Suppressor macrophage treated with lipopolysaccharide for 4 hours (primary cell): ENCODE measurements at regions not wholly inside any gene's neighbourhood (a gene's known extent, or its start where the extent isn't known, plus 50 kb on each side); places are given as distances from the start of the nearest gene placed in this dataset.

Experiments used
- DNase-seq: peaks from one replicate; pipeline ENCODE4 v3.0.0-alpha.2; 2020

DNA sequence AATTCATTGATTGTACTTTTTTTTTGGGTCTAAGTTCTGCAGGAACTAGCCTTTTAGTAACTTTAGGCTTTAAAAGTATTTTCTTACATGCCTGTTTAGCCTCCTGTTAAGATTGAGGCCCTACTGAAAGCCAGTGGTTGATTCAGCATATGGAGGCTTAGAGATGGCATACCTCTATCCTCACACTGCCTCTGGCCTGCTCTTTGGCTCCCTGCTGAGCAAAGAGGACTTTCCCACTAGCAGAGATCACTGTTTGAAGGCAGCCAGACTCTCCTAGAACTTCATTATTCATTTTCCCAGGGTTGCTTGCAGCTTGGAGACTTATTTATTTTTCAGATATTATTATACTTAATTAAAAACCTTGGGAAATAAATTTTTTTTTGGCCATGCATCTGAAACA is 405.6 kb upstream of the MEX3C start:
- DNase-seq: no peak

GRCh38 chr18:51603551-51603950 is 406.1 kb upstream of the MEX3C start:
- DNase-seq: no peak

DNA sequence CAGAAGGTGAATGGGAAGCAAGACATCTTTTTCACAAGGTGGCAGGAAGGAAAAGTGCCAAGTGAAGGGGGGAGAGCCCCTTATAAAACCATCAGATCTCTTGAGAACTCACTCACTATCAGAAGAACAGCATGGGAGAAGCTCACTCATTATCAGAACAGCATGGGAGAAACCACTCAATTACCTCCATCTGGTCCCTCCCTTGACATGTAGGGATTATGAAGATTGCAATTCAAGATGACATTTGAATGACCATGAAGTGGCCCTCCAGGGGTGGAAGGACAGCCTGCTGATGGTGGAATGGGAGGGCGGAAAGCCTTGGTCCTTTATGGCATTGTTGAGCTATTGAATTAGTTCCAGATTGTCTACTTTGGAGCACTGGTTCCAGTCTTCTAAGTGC is 413.0 kb upstream of the MEX3C start:
- DNase-seq: no peak

- no peak for DNase-seq
These were observed 413.8 kb upstream of the MEX3C start for GRCh38 chr18:51611326-51611725.

GRCh38 chr18:51614033-51614432 is 416.6 kb upstream of the MEX3C start:
- DNase-seq: no peak

DNA sequence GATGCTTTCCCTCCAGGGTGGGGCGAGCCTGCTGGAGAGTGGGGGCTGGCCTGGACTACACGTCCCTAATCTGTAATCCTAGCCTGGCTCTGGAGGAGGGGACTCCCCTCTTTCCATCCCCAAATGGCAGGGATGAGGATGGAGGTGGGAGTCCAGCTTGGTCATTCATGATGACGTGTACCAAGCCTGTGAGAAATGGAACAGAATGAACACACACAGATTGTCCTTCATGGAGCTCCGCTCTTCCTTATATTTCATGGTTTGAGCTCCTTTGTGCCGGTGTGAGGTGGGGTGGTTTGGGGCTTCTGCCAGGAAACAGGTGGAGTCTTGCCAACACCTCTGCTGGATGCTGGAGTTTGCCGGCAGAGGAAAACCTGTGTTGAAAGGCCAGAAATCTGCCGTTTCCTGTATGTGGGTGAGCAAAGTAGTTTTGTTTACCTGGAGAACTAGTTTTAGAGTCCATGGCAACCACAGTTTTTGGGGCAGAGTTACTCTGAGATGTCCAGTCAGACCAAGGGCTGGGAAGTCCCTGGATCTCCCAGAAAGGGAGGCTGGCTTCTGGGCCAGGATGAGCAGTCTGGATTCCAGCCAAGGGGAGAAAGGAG is 417.6 kb upstream of the MEX3C start:
- no peak for DNase-seq

GRCh38 chr18:51617167-51617566 is 419.7 kb upstream of the MEX3C start:
- no peak for DNase-seq

GRCh38 chr18:51617572-51618260 is 420.2 kb upstream of the MEX3C start:
- DNase-seq: no peak

- DNase-seq: no peak
These were observed 421.8 kb upstream of the MEX3C start for GRCh38 chr18:51619283-51619682.

- peak; percentile 39 for DNase-seq
These were observed 423.8 kb upstream of the MEX3C start for GRCh38 chr18:51621113-51621863.

DNA sequence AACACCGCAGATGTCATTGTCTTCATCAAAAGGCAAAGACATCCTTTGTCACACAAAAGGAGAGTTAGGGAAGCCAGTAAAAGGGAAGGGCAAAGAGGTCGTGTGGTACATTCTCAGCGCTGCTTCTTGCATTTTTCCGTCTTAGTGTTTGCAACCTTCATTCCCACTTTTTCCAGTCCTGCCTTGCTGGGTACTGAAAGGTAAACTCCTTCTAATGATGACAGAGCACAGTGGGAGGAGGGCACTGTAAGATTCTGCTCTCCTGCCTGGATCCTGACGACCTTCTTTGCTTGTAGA is 424.3 kb upstream of the MEX3C start:
- no peak for DNase-seq

- DNase-seq: no peak
These were observed 425.2 kb upstream of the MEX3C start for GRCh38 chr18:51622702-51623101.

- no peak for DNase-seq
These were observed 426.2 kb upstream of the MEX3C start for GRCh38 chr18:51623653-51624052.

- no peak for DNase-seq
These were observed 433.2 kb upstream of the MEX3C start for GRCh38 chr18:51630706-51631105.

DNA sequence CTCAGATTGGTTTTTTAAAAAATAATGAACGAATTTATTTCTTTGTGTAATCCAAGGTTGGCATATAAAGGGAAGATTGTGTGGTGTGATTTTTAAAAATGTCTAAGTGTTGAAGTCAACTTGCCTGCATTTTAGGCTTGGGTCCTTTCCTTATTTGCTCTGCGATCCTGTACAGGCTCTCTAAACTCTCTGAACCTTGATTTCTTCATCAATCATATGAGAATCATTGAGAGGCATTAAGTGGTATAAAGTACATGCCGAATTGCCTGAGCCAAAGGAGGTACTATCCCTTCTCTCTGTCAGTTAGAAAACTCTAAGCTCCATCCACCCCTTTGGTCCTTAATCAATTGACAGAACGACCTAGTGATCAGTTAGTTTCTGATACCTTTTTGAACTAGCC is 440.4 kb upstream of the MEX3C start:
- no peak for DNase-seq

GRCh38 chr18:51639541-51639940 is 442.1 kb upstream of the MEX3C start:
- no peak for DNase-seq

DNA sequence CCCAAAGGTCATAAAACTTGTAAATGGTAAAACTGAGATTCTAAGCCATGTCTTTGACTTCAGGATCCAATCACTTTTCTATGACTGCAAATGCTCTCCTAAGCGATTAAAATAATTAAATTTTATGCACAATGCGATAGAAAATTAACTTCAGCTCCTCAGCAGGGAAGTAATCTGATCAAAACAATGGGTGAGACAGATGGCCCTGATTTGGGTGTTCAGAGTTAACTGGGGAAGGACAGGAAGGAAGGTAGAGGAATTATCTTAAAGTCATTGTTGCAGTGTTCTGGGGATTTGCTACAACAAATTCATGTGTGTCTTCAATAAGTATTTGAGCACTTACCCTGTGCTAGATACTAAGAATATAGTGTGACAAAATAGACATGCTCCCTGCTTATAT is 446.0 kb upstream of the MEX3C start:
- DNase-seq: no peak

DNA sequence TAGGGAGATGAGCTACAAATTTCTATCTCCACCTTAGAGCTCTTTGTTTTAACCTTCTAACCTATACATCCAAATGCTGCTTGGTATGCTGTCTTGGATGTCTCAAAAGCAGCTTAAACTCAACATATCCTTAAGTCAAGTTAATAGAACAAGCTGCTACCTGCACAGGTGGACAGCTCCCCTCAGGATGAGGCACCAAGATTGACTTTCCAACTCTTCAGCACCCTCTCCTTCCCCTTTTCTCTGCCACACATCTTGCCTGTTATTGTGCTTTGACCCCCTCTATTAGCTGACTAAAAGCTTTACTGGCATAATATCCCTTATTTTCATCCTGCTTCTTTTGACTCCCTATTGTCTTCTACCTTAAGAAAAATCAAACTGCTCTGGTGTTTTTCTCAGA is 448.1 kb upstream of the MEX3C start:
- DNase-seq: no peak

DNA sequence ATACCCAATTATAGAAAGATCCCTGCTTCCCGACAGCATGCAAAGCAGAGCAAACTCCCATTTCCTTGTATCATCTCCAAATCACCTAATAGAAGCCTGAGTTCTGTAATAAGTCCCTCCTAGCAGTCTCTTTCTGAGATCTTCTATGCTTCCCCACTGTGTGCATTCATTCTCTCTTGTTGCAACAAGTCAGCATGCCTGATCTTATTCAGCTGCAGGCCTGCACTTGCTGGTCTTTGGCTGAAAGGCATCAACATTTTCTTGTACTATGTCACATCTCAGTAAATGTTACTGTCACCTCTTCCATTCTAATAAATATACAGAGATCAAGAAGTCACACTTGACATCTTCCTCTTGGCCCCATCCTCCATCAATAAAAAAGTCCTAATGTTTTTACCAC is 449.9 kb upstream of the MEX3C start:
- no peak for DNase-seq

- DNase-seq: no peak
These were observed 450.5 kb upstream of the MEX3C start for GRCh38 chr18:51647942-51648341.

DNA sequence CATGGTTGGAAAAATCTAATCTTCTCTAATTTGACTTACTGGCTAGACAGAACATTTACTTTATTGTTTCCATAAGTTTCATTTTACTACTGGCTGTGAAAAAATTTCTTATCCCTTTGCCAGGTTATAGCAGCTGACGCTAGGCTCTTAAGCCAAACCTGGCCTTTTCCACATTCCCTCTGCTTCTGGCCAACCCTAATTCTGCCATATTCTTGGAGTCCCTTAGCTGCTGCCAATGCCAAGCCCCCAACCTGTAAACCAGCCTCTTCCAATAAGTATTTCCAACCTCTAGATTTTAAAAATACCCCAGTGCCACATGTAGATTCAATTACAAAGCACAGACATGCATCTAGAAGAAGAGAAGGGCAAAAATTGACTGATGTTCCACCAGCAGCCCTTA is 452.3 kb upstream of the MEX3C start:
- no peak for DNase-seq

- DNase-seq: no peak
These were observed 454.3 kb upstream of the MEX3C start for GRCh38 chr18:51651761-51652160.

- no peak for DNase-seq
These were observed 456.2 kb upstream of the MEX3C start for GRCh38 chr18:51653507-51654213.
